Epithelial cell of proximal tubule (primary cell): ENCODE measurements at regions not wholly inside any gene's neighbourhood (a gene's known extent, or its start where the extent isn't known, plus 50 kb on each side); places are given as distances from the start of the nearest gene placed in this dataset.
A peak's percentile ranks its signal among the peaks of the same experiment; 100 is the strongest.

Experiments used
- DNase-seq: peaks from one replicate; pipeline ENCODE4 v3.0.0-alpha.2; 2011; ENCODE audit warnings: low read depth
- H3K4me3 ChIP-seq: 2 replicates; pipeline ENCODE4 v1.5.1; 2011; ENCODE audit warnings: low read depth, mild to moderate bottlenecking, low read length
- CTCF ChIP-seq: conservative IDR thresholded peaks from 2 replicates; pipeline ENCODE4 v1.5.1; 2012; ENCODE audit warnings: low read depth, mild to moderate bottlenecking, low read length

DNA sequence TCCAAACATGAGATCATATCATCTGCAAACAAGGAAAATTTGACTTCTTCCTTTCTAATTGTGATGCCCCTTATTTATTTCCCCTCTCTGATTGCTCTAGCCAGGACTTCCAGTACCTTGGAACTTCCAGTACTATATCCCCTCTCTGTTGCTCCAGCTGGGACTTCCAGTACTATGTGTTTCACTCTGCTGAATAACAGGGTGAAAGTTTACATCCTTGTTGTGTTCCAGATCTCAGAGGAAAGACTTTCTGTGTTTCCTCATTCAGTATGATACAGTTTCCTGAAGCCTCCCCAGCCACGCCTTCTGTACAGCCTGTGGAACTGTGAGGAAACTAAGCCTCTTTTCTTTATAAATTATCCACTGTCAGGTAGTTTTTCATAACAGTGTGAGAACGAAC lies 381.3 kb upstream of the FAM47C start:
- DNase-seq, result no peak
- H3K4me3 ChIP-seq, result no peak overlapping the region
- TF ChIP-seq CTCF, result no peak

GRCh38 chrX:36640232-36640631 lies 367.9 kb upstream of the FAM47C start:
- H3K4me3 ChIP-seq, result no peak overlapping the region
- no peak for DNase-seq
- no peak for TF ChIP-seq CTCF

DNA sequence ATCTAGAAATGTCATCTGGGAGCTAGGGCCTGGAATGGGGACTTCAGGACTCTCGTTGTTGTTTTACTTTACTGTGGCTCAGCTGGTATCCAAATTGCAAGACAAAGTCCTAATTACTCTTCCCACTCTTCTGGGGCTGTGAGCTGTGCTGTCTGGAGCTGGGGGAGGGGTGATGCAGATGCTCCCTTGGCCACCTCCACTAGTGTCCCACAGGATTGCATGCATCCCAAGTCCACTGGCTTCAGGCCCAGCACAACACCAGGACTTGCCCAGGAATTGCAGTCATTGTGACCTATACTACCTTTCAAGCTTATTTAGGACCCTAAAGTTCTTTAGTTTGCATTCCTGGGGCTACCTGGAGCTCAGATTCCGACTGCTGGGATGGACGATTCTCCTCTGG lies 366.1 kb upstream of the FAM47C start:
- no peak for TF ChIP-seq CTCF
- no peak for DNase-seq
- no peak overlapping the region for H3K4me3 ChIP-seq

DNA sequence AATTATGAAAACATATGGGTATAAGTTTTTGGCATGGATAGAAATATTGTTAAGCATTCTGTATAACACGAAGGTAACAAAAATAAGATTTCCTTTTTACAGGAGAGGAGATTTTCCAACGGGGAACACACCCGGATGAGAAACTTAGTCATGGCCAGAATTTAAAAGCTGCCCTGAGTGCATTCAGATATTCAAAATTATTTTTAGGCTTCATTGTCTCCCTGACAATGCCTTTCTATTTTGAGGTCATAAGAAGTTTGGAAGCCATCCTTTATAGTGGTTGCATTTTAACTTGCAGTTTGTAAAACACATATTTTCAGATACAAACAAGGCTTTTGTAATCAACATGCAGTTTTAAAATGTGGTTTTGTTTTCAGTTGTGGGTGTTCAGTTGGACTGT lies 357.5 kb upstream of the FAM47C start:
- DNase-seq, result no peak
- no peak for TF ChIP-seq CTCF
- no peak overlapping the region for H3K4me3 ChIP-seq

- no peak overlapping the region for H3K4me3 ChIP-seq
- DNase-seq, result no peak
- no peak for TF ChIP-seq CTCF
Observed at GRCh38 chrX:36683507-36683906, 324.7 kb upstream of the FAM47C start.

DNA sequence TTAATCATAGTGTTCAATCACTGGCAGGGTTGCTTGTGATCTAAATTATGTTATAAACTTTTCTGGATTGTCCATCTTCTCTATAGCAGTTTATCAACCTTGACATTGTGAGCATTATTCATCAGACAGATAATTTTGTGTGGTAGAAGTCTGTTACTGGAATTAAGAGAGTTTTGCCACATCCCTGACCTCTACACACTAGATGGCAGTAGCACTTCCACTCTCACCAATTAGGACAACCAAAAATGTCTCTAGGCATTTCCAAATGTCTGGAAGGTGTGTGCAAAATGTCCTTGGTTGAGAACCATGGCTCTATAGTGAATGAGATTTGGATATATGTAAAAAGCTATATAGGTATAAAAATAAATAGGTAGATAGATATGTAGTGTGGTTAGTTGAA lies 324.1 kb upstream of the FAM47C start:
- DNase-seq, result no peak
- peak; percentile 35 for TF ChIP-seq CTCF

DNA sequence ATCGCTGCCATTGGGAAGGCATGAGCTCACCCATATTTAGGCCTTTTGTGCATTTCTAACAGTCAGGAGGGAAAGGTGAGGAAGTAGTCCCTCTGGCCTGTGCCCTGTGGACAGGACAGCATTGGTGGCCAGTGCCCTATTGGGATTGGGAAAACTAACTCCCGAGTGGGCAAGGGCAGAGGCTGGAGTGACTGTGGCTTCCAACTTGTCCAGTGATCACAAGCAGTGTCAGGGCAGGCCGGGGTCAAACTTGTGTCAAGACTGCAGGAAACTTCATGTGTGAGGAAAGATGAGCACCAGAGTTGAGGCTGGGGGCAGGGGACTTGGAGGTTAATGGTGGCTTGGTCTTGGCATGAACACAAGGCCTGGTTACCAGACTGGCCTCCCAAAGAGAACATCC lies 286.2 kb upstream of the FAM47C start:
- H3K4me3 ChIP-seq, result no peak overlapping the region
- TF ChIP-seq CTCF, result no peak
- DNase-seq, result no peak

More for the DNA sequence above, 324.1 kb upstream of the FAM47C start:
- no peak overlapping the region for H3K4me3 ChIP-seq
